DMS153 treated with DMSO at 0.1 percent for 48 hours (cell line): ENCODE measurements at regions not wholly inside any gene's neighbourhood (a gene's known extent, or its start where the extent isn't known, plus 50 kb on each side); places are given as distances from the start of the nearest gene placed in this dataset.
"Not testable (repeated sequence)": the region's sequence is repeated elsewhere in the genome, so short reads cannot be mapped to it uniquely, and the experiment has no call there.

Experiments
- DNase-seq: peaks from one replicate; lab custom pipeline; 2025; ENCODE audit not compliant: unreplicated experiment; lab: John Stamatoyannopoulos, UW

DNA sequence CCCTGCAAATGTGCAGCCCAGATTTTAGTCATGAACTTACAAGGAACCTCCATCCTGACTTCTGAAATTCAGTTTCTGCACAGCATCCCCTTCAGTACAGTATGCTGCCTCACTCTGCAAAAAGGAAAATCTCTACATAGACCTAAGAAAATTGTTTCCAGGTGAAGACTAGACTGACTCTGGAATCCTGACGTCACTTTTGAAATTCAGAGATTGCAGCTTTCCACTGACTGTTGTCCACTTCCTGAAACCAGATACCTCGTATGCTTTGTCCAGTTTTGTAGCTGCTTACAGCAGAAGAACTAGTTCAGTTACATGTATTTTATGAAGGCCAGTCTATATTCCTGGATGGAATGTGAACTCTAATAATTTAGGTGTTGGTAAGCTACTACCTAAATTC lies 629.3 kb upstream of the ST8SIA4 start:
- no peak for DNase-seq

DNA sequence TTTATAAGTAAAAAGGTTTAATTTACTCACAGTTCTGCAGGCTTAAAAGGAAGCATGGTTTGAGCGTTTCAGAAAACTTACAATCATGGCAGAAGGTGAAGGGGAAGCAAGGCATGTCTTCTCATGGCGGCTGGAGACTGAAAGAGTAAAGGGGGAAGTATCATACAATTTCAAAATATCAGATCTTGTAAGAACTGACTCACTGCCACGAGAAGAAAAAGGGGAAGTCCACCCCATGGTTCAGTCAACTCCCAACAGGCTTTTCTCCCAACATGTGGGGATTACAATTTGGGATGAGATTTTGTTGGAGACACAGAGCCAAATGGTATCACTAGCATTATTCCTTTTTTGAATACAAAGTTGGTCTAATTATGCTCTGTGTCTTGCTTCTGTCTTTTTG lies 627.9 kb upstream of the ST8SIA4 start:
- DNase-seq, result no peak

DNA sequence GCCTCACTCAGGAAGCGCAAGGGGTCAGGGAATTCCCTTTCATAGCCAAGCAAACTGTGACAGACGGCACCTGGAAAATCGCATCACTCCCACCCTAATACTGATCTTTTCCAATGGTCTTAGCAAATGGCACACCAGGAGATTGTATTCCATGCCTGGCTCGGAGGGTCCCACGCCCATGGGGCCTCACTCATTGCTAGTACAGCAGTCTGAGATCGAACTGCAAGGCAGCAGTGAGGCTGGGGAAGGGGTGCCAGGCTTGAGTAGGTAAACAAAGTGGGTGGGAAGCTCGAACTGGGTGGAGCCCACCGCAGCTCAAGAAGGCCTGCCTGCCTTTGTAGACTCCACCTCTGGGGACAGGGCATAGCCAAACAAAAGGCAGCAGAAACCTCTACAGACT lies 626.0 kb upstream of the ST8SIA4 start:
- DNase-seq, result not testable (repeated sequence)

DNA sequence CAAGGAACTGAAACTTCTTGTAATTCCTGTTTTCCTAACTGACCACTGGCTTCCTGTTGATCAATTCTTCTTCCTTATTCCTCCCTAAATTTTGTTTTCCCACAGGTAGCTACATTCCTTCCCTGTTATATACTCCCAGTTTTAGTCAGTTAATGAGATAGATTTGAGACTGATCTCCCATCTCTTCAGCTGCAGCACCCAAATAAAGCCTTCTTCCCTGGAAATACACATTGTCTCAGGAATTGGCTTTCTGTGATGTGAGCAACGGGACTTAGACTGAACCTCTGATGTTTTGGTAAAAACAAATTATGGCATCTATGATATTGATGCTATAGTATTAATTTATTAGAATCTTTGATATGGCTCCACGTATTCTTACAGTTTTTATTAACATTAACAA lies 617.3 kb upstream of the ST8SIA4 start:
- no peak for DNase-seq

DNA sequence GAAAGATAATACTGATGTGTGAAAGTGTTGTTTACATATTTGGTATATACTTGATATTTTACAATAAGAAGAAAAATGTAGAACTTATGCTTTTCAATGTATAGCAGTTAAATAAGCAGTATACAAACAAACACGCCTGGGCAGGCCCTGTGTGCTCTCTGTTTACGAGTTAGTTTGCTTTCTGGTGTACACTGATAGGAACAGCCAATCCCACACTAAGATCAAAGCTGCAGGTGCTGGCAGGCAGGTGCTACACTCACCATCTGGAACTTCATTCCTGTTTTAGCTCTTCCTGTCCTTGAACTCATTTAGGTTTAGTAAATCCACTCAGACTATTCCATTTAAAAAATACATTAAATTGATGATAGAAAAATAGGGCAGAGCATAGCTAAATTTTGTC lies 614.7 kb upstream of the ST8SIA4 start:
- no peak for DNase-seq

DNA sequence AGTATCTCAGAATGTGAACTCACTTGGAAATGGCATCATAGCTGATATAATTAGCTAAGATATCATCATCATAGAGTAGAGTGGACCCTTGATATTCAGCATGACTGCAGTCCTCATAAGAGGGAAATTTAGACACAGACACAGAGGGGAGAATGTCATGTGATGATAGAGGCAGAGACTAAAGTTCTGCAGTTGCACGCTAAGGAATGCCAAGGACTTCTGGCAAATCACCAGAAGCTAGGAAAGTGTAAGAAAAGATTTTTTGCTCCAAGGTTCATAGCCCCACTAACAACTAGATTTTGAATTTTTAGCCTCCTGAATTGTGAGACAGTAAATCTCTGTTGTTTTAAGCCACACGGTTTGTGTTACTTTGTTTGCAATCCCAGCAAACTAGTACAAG lies 612.6 kb upstream of the ST8SIA4 start:
- no peak for DNase-seq

DNA sequence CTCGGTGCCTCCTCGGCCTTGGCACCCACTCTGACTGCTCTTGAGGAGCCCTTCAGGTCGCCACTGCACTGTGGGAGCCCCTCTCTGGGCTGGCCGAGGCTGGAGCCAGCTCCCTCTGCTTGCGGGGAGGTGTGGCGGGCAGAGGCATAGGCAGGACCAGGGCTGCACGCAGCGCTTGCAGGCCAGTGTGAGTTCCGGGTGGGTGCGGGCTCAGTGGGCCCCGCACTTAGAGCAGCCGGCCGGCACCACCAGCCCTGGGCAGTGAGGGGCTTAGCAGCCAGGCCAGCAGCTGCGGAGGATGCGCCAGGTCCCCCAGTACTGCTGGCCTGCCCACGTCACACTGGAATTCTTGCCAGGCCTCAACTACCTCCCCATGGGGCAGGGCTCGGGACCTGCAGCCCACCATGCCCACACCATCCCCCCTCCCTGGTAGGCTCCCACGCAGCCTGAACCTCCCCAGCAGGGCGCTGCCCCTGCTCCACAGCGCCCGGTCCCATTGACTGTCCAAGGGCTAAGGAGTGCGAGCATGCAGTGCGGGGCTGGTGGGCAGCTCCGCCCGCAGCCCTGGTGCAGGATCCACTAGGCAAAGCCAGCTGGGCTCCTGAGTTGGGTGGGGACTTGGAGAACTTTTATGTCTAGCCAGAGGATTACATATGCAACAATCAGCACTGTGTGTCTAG lies 602.9 kb upstream of the ST8SIA4 start:
- DNase-seq, result no peak

DNA sequence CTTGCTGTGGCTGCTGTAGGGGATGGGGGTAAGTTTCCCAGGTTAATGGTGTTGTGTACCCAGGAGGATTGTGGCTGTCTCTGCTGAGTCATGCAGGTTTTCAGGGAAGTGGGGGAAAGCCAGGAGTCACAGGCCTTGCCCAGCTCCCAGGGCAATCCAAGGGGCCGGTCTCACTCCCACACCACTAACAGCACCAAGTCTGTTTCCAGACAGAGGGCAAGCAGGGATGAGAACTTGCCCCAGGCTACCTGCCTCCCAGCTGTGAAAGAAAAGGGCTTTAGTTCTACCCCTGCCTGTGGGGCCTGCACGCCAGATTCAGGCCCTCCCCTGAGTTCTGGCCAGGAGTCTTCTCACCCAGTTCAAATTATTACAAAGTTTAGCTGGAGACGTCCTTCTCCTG lies 579.8 kb upstream of the ST8SIA4 start:
- DNase-seq, result no peak

DNA sequence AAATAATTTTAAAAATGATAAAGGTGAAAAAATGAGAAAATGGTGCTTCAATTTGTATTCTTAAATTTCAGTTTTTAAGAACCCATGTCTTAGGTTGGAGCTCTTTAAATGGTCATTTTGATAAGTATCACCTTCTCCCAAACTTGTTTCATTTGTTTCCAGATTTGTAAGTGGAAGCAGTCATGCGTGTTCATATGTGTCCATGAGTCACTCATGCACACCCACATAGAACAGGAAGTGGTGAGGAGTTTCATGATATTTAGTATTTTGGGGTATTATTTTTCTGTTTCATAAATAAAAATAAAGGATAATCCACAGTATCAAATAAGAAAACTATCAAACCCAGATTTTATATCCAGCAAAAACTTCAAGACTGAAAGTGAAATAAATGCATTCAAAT lies 570.4 kb upstream of the ST8SIA4 start:
- no peak for DNase-seq

DNA sequence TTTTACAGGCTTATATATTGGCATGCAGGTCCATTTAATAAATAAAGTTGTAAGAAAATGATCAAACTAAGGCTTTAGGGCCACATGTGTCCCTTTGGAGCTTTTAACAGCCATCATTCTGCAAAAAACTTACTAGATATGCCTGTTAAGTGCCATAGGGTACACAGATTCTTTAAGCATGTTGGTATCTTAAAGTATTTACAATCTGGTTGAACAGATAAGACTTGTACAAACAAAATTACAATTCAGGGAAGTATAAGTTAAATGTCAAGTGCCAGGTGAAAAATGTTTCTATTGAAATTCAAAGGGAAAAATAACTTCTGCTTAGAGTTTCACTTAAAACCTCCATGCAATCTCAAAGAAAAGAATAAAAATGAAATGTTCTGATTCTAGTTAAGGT lies 558.4 kb upstream of the ST8SIA4 start:
- DNase-seq, result no peak

DNA sequence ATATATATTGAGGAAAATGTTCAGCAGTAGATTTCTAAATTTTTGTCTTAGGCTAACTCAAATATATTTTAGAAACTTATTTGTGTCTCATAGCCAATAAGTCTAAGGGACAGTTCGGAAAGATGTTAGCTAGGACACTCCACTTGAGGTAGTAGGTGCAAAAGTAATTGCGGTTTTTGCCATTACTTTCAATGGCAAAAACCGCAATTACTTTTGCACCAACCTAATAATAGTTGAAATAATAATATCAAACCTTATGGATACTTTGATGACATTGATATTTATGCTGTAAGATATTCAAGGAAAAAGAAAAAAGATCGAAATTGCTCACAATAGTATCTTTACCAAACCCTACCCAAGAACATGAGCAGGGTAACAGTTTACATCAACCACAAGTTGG lies 555.5 kb upstream of the ST8SIA4 start:
- no peak for DNase-seq

DNA sequence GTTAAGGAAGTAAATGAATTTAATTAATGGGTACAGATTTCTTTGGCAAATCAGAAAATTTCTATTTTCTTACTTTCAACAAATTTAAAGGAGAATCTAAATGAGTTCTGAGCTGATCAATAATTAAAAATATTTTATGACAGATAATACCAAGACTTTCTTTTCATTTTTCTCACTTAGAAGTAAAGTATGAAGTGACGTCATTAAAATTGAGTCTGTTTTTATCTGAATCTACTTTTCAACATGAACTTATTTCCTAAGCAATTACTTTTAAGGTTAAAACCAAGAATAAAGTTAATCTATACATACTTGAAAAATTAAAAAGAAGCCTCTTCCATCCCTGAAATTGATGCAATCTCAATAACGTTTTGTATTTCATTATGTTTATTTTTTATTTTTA lies 552.8 kb upstream of the ST8SIA4 start:
- DNase-seq, result no peak

DNA sequence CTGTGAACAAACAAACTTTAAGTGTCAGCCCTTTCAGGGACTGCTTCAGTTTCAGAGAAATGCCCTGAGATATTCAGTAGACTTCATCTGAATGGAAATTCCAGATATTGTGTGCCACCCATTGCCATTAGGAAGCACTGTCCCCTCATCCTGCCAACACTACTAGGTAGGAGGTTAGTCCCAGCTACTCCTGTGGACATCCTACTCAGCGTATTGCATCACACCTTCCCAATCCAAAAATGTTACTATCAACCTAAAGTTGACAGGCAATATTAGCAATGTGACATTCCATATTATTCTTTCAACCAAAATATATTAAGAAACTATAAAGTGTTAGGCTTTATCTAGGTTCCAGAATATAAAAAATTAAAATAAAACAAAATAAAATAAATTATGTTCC lies 552.0 kb upstream of the ST8SIA4 start:
- no peak for DNase-seq

DNA sequence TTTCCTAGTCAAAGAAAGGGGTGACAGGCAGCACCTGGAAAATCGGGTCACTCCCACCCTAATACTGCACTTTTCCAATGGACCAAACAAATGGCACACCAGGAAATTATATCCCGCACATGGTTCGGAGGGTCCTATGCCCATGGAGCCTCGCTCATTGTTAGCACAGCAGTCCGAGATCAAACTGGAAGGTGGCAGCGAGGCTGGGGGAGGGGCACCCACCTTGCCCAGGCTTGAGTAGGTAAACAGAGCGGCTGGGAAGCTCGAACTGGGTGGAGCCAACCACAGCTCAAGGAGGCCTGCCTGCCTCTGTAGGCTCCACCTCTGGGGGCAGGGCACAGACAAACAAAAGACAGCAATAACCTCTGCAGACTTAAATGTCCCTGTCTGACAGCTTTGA lies 539.2 kb upstream of the ST8SIA4 start:
- not testable (repeated sequence) for DNase-seq

DNA sequence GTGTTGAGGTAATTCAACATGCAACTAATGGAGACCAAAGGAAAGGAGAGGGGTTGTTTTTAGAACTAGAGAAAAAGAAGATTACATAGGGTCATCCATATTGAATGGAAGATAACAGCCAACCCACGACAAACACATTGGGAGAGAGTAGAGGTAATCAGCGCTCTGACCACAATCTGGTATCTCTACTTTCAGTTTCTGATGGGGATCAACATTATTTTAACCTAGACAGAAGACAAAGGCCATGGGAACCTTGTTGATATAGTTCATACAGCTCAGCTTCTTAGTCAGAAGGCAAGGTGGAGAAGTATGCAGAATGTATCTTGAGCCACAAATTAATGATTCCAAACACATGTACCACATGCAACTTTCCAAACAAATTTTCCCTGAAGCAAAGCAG lies 537.1 kb upstream of the ST8SIA4 start:
- DNase-seq, result no peak

DNA sequence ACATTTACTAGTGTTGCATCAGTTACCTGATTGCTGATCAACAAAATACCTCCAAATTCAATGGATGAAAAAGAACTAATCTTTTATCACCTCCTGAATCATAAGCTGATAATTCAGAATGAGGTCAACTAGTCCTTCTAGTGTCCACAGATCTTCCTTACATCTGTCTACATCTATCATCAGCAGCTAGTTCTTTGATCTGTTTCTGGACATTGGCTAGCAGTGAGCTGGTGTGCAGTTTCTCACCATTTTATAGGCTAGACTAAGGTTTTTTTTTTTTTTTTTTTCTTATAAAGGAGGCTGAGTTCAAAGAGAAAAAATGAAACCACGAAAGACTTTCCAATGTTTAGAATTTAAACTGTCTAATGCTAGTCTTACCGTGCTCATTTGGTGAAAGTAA lies 534.3 kb upstream of the ST8SIA4 start:
- DNase-seq, result no peak

DNA sequence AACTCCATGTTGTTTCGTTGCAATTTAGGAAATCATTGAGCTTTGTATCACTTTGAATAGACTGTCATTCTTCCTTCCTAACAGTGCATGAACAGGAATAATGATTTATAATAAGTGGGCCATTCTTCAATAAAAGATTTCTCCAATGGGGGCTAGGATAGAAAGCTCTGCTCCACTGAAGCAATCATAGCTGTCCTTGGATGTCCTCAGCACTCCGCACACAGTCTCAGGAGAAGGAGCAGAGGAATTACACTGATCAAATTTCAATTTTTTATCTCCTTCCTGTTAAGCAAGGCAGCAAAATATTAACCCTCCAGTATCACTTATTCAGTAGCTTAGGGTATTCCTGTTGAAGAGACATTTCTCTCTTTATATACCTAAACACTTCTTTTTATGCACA lies 532.7 kb upstream of the ST8SIA4 start:
- DNase-seq, result no peak

DNA sequence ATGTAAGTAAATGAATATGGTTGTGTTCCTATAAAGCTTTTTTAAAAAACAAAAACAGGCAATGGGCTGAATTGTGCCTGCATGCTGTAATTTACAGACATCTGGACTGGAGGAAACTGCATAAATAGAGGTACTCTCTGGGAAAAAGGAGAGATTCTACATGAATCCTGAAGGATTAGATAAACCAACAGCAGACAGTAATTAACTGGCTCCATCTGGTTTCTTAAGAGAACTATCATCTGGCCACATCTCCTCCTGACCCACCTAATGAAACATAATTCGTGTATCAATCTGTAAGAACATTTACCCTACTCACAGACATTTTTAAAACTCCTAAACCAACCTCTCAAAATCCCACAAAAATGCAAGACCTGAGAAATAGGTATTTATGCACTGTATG lies 528.1 kb upstream of the ST8SIA4 start:
- DNase-seq, result no peak

DNA sequence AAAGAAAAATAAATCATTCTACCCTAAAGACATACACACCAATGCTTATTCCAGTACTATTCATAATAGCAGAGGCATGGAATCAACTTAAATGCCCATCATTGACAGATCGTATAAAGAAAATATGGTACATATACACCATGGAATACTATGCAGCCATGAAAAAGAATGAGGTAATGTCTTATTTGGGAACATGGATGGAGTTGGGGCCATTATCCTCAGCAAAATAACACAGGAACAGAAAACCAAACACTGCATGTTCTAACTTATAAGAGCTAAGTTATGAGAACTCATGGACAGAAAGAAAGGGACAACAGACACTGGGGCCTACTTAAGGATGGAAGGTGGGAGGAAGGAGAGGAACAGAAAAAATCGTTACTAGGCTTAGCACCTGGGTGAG lies 527.5 kb upstream of the ST8SIA4 start:
- DNase-seq, result no peak

DNA sequence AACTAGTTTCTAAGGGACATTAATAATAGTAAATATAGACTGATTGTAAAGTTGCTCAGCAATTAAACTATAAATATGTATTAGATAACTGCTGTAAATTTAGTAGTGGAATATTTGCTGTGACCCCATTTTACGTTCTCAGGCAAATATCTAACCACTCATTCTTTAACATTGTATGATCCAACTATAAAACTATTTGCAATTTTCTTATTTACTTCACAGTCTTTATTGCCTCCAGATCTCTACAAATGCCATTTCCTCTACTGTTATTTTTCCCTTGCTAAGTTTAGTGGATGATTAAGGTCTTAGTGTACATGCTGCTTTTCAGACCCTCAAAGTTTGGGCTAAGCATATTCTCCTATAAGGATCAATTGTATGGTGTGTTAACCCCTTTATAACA lies 526.2 kb upstream of the ST8SIA4 start:
- DNase-seq, result no peak

DNA sequence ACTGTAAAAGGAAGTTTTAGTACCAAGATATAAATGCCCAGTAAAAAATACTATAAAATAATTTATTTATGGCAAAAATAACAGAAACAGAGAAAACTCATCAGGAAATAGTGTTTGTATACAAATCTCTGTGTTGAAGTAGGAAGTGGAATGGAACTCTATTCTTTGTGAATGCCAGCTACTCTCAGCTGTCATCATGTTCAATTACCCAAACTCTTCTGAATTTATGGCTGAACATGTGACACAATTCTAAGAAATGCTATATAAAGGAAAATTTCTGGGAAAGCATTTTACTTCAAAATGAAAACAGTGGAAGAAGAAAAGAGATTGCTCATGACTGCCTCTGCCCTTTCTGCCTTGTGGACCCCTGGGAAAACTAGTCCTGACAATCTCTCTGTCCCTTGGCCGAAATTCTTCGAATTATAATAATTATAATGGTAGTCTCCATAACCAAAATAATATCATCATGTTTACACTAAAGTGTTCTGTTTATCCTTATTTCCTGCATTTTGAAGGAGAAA lies 522.3 kb upstream of the ST8SIA4 start:
- DNase-seq, result no peak

DNA sequence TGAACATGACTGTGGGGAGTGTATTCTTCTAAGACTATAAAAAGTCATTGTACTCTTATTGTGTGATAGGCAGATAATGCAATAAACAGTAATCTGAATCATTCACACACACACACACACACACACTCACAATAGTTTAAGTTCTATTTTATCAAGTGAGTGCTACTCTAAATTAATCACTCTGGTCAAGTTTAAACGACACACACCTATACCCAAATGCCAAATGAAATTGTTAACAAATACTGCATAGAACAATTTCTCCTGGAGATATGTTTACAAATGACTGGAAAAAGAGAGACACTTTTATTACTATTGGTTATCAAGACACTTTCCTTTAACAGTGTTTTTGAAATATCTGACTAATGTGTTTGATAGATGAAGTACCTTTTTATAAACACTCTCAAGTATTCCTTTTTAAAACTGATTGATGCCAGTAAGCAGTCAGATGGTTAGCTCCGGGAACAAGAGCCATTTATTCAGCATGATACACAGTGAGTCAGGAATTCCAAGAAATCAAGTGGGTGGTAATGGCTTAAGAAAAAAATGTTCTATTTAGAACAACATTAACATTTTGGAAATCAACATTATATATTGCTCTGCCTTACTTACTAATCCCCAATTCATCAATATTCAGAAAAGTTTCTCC lies 521.6 kb upstream of the ST8SIA4 start:
- DNase-seq, result peak; percentile 12

DNA sequence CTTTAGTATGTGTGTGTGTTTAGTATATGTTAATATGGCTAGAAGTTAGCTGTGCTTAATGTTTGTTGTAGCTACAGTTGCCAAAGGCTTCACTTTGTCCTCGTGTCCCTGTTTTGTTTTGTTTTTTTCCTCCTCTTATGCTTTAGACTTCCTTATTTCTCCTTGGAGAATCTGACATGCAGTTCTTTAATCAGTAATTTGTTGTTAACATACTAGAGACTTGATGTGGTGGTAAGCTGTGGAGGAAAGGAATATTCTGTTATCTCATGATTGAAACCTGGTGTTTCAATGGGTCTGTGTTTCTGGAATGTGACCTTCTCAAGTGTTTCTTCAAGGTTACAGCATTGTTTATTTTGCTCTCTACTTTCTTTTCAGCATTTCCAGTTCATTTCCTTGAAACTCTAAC lies 515.6 kb upstream of the ST8SIA4 start:
- DNase-seq, result no peak
